ENCODE measurements at regions not wholly inside any gene's neighbourhood (a gene's known extent, or its start where the extent isn't known, plus 50 kb on each side); places are given as distances from the start of the nearest gene placed in this dataset.

- TF ChIP-seq, protein P1, sequence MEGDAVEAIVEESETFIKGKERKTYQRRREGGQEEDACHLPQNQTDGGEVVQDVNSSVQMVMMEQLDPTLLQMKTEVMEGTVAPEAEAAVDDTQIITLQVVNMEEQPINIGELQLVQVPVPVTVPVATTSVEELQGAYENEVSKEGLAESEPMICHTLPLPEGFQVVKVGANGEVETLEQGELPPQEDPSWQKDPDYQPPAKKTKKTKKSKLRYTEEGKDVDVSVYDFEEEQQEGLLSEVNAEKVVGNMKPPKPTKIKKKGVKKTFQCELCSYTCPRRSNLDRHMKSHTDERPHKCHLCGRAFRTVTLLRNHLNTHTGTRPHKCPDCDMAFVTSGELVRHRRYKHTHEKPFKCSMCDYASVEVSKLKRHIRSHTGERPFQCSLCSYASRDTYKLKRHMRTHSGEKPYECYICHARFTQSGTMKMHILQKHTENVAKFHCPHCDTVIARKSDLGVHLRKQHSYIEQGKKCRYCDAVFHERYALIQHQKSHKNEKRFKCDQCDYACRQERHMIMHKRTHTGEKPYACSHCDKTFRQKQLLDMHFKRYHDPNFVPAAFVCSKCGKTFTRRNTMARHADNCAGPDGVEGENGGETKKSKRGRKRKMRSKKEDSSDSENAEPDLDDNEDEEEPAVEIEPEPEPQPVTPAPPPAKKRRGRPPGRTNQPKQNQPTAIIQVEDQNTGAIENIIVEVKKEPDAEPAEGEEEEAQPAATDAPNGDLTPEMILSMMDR (IDR thresholded peaks at IDR 0.05; ENCODE audit: insufficient read depth, low read depth, low read length), result no peak
- Histone ChIP-seq H3K27me3 (ENCODE audit: control insufficient read depth, insufficient read depth, low read length) (no peaks in the 10 kb centered on the region), H3K36me3 (ENCODE audit: control insufficient read depth, insufficient read depth, low read length) (no peaks in the 10 kb centered on the region), H3K4me3 (ENCODE audit: low read depth, low read length) (no peak overlapping the region)
- POLR2A ChIA-PET, result no interaction called here
- no peak for DNase-seq (ENCODE audit: low read depth)
- CTCF ChIA-PET, result no interaction called here
These were observed 244.0 kb downstream of the ARL6IP6 start for GRCh38 chr2:152962446-152962845.

DNA sequence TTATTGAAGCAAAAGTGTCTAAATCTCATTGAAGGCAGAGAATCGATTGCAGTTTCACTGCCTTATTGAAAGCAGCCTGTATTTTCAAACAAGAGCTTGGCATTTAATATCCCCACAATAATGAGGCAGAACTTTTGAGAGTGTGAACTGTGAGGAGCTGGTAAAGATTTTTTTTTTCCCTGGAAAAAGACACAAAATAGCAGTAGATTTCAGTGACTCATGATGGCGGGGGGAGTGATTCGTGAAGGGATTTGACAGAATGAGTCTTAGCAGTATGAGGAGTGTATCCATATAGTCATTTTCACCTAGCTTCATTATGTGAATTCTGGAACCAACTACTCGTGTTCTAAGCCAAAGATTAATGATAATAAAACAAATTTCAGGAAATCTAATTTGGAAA lies 242.9 kb downstream of the ARL6IP6 start:
- POLR2A ChIA-PET, result no interaction called here
- Histone ChIP-seq H3K36me3 (ENCODE audit: control insufficient read depth, insufficient read depth, low read length) (no peaks in the 10 kb centered on the region), H3K4me3 (ENCODE audit: low read depth, low read length) (no peak overlapping the region), H3K27me3 (ENCODE audit: control insufficient read depth, insufficient read depth, low read length) (no peaks in the 10 kb centered on the region)
- TF ChIP-seq, protein P1 (IDR thresholded peaks at IDR 0.05; ENCODE audit: insufficient read depth, low read depth, low read length), result no peak
- CTCF ChIA-PET, result no interaction called here
- no peak for DNase-seq (ENCODE audit: low read depth)

DNA sequence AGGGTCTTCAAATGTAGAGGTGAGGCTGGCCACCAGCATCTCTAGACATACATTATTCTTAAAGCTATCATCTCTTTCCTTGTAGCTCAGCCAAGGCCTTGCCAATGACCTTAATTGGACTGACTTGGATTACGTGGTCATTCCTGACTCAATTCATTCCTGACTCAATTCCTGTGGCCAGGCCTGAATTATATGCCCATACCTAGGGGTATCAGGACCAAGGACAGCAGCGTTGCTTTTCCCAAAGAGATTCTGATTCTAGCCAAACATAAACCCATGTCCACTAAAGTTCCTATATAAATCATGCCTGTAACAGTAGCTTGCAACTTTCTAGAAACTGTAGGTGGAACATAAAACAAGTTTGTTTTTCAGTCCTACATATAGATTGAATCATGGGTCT lies 231.7 kb downstream of the ARL6IP6 start:
- Histone ChIP-seq H3K4me3 (ENCODE audit: low read depth, low read length) (no peak overlapping the region), H3K27me3 (ENCODE audit: control insufficient read depth, insufficient read depth, low read length) (no peaks in the 10 kb centered on the region), H3K36me3 (ENCODE audit: control insufficient read depth, insufficient read depth, low read length) (no peaks in the 10 kb centered on the region)
- DNase-seq (ENCODE audit: low read depth), result no peak
- TF ChIP-seq, protein P1 (IDR thresholded peaks at IDR 0.05; ENCODE audit: insufficient read depth, low read depth, low read length), result no peak
- ChIA-PET CTCF (interaction anchor here (0.6 kb wide), 1 partner anchor 650 kb away, joined by 3 read pairs; no protein-coding TSS in a partner anchor), POLR2A (no interaction called here)

DNA sequence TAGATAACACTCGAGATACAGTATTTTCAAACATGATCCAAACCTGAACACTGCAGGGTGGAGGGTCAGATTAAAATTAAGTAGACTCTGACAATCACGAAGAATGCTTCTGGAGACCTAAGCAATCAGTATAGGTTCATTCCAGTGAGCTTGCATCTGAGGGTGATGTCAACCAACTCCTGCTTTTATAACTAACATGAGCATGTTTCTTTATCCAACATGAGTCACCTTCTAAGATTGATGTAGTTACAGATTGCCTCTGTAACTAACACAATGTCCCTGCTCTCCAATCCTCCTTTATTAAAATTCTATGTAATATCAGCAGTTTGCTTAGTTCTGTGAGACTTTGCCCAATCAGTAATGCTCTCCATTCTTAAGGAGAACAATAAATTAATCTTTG lies 225.7 kb downstream of the ARL6IP6 start:
- ChIA-PET POLR2A (no interaction called here), CTCF (no interaction called here)
- TF ChIP-seq, protein P1 (IDR thresholded peaks at IDR 0.05; ENCODE audit: insufficient read depth, low read depth, low read length), result no peak
- Histone ChIP-seq H3K27me3 (ENCODE audit: control insufficient read depth, insufficient read depth, low read length) (no peaks in the 10 kb centered on the region), H3K4me3 (ENCODE audit: low read depth, low read length) (no peak overlapping the region), H3K36me3 (ENCODE audit: control insufficient read depth, insufficient read depth, low read length) (no peaks in the 10 kb centered on the region)
- no peak for DNase-seq (ENCODE audit: low read depth)

DNA sequence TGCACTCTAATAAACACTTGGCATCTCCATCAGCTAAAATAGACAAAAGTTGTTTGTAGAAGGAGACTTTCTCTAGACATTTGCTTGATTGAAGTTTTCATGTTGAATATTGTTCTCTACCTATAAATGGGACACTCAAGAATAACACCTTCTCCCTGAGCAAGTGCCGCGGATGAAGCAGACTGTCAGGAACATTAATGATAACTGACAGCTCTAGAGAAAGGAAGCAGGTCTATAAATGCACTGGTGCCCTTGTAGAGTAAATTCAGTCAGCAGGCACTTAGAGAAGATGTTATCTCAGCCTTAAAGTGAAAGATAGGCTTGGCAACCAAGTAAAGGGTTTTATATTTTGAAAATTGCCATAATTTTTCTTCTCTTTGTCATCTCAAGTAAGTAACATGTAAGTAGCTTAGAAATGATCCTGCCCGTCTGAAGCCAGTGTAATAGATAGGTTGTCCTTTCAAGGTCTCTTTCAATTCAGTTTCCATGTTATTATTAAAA lies 224.6 kb downstream of the ARL6IP6 start:
- POLR2A ChIA-PET, result no interaction called here
- TF ChIP-seq, protein P1 (IDR thresholded peaks at IDR 0.05; ENCODE audit: insufficient read depth, low read depth, low read length), result no peak
- no peak overlapping the region for H3K4me3 ChIP-seq (ENCODE audit: low read depth, low read length)
- no peaks in the 10 kb centered on the region for H3K36me3 ChIP-seq (ENCODE audit: control insufficient read depth, insufficient read depth, low read length)
- DNase-seq (ENCODE audit: low read depth), result no peak
- CTCF ChIA-PET, result no interaction called here
- no peaks in the 10 kb centered on the region for H3K27me3 ChIP-seq (ENCODE audit: control insufficient read depth, insufficient read depth, low read length)

Data from BJ (cell line).